H9 (cell line): ENCODE measurements at regions not wholly inside any gene's neighbourhood (a gene's known extent, or its start where the extent isn't known, plus 50 kb on each side); places are given as distances from the start of the nearest gene placed in this dataset.

Experiments used
- DNase-seq: peaks from one replicate; pipeline ENCODE4 v3.0.0-alpha.2; 2017
- H2AFZ ChIP-seq: one replicate; pipeline ENCODE4 v1.6.1; 2013; ENCODE audit warnings: mild to moderate bottlenecking, low read length, control low read depth, moderate library complexity
- H2AK5ac ChIP-seq: 2 replicates; pipeline ENCODE4 v1.6.1; 2013; ENCODE audit warnings: low read length, control low read depth, mixed read lengths; ENCODE audit not compliant: insufficient read length
- H2BK120ac ChIP-seq: one replicate; pipeline ENCODE4 v1.6.1; 2013; ENCODE audit warnings: low read depth, mild to moderate bottlenecking, low read length, control low read depth, inconsistent platforms; ENCODE audit not compliant: poor library complexity, severe bottlenecking
- H2BK12ac ChIP-seq: 2 replicates; pipeline ENCODE4 v1.6.1; 2013; ENCODE audit warnings: low read length, control low read depth, mixed read lengths, low read depth; ENCODE audit not compliant: insufficient read length
- H2BK15ac ChIP-seq: 2 replicates; pipeline ENCODE4 v1.6.1; 2013; ENCODE audit warnings: low read depth, low read length, control low read depth
- H2BK20ac ChIP-seq: one replicate; pipeline ENCODE4 v1.6.1; 2013; ENCODE audit warnings: low read depth, mild to moderate bottlenecking, low read length, control low read depth, inconsistent platforms; ENCODE audit not compliant: poor library complexity, severe bottlenecking
- H2BK5ac ChIP-seq: 2 replicates; pipeline ENCODE4 v1.6.1; 2013; ENCODE audit warnings: low read length, control low read depth, mixed read lengths; ENCODE audit not compliant: insufficient read length
- H3K14ac ChIP-seq: 2 replicates; pipeline ENCODE4 v1.6.1; 2013; ENCODE audit warnings: low read length, control low read depth; ENCODE audit not compliant: insufficient read depth
- H3K18ac ChIP-seq: 2 replicates; pipeline ENCODE4 v1.6.1; 2013; ENCODE audit warnings: low read depth, mild to moderate bottlenecking, mixed read lengths, low read length, control low read depth; ENCODE audit not compliant: insufficient read length
- H3K23ac ChIP-seq: 2 replicates; pipeline ENCODE4 v1.6.1; 2013; ENCODE audit warnings: low read length, control low read depth, mixed read lengths, low read depth; ENCODE audit not compliant: insufficient read length
- H3K23me2 ChIP-seq: 2 replicates; pipeline ENCODE4 v1.6.1; 2013; ENCODE audit warnings: low read depth, mild to moderate bottlenecking, mixed read lengths, low read length, control low read depth; ENCODE audit not compliant: insufficient read length, poor library complexity, severe bottlenecking
- H3K27ac ChIP-seq: 2 replicates; pipeline ENCODE4 v1.5.1; 2013; ENCODE audit warnings: low read length, control low read depth, mixed read lengths, low read depth; ENCODE audit not compliant: insufficient read length
- H3K27me3 ChIP-seq: 2 replicates; pipeline ENCODE4 v1.6.1; 2013; ENCODE audit warnings: low read length, control low read depth, inconsistent platforms; ENCODE audit not compliant: insufficient read depth
- H3K4ac ChIP-seq: 2 replicates; pipeline ENCODE4 v1.6.1; 2013; ENCODE audit warnings: low read depth, mild to moderate bottlenecking, control low read depth, inconsistent platforms, low read length, moderate library complexity
- H3K4me1 ChIP-seq: 2 replicates; pipeline ENCODE4 v1.6.1; 2013; ENCODE audit warnings: low read length, control low read depth, inconsistent platforms; ENCODE audit not compliant: insufficient read depth
- H3K4me2 ChIP-seq: 2 replicates; pipeline ENCODE4 v1.6.1; 2013; ENCODE audit warnings: low read length, control low read depth, mixed read lengths; ENCODE audit not compliant: insufficient read length, insufficient read depth
- H3K56ac ChIP-seq: 2 replicates; pipeline ENCODE4 v1.6.1; 2013; ENCODE audit warnings: low read depth, mild to moderate bottlenecking, mixed read lengths, low read length, control low read depth; ENCODE audit not compliant: insufficient read length
- H3K79me1 ChIP-seq: 2 replicates; pipeline ENCODE4 v1.6.1; 2013; ENCODE audit warnings: low read depth, mild to moderate bottlenecking, moderate library complexity, low read length, control low read depth, inconsistent platforms; ENCODE audit not compliant: insufficient read depth, poor library complexity, severe bottlenecking
- H3K79me2 ChIP-seq: 2 replicates; pipeline ENCODE4 v1.6.1; 2013; ENCODE audit warnings: low read length, control low read depth, inconsistent platforms; ENCODE audit not compliant: insufficient read depth
- H3K9ac ChIP-seq: 2 replicates; pipeline ENCODE4 v1.6.1; 2013; ENCODE audit warnings: low read length, control low read depth, mixed read lengths; ENCODE audit not compliant: insufficient read length; ENCODE audit errors: extremely low read depth
- H3K9me3 ChIP-seq: one replicate; pipeline ENCODE4 v1.6.1; 2013; ENCODE audit warnings: low read depth, low read length, inconsistent platforms; ENCODE audit not compliant: control insufficient read depth
- H3T11ph ChIP-seq: one replicate; pipeline ENCODE4 v1.6.1; 2013; ENCODE audit warnings: mild to moderate bottlenecking, low read length, control low read depth, inconsistent platforms
- H4K20me1 ChIP-seq: one replicate; pipeline ENCODE4 v1.6.1; 2013; ENCODE audit not compliant: control insufficient read depth, insufficient read length, insufficient read depth
- H4K5ac ChIP-seq: 2 replicates; pipeline ENCODE4 v1.6.1; 2013; ENCODE audit warnings: low read depth, mild to moderate bottlenecking, mixed read lengths, low read length, control low read depth; ENCODE audit not compliant: insufficient read length
- H4K8ac ChIP-seq: replicated peaks from 2 replicates; pipeline ENCODE4 v1.6.1; 2013; ENCODE audit warnings: low read length, control low read depth, mixed read lengths, low read depth; ENCODE audit not compliant: insufficient read length
- H4K91ac ChIP-seq: 2 replicates; pipeline ENCODE4 v1.6.1; 2013; ENCODE audit warnings: low read depth, mild to moderate bottlenecking, moderate library complexity, mixed read lengths, low read length, control low read depth; ENCODE audit not compliant: insufficient read length
- H3K27ac Mint-ChIP-seq, 3 experiments: 2 replicates in 2 of 3; 3 replicates in 1 of 3; pipeline ENCODE4 v1.8.0; 2020 to 2021; ENCODE audit warnings: mixed read lengths in 3 of 3, mild to moderate bottlenecking in 1 of 3, moderate library complexity in 1 of 3
- H3K27me3 Mint-ChIP-seq: 2 replicates; pipeline ENCODE4 v1.8.0; 2021; ENCODE audit warnings: low read depth, mild to moderate bottlenecking, moderate library complexity, mixed read lengths
- H3K36me3 Mint-ChIP-seq, 3 experiments: 2 replicates in 2 of 3; 3 replicates in 1 of 3; pipeline ENCODE4 v1.8.0; 2020 to 2021; ENCODE audit warnings: low read depth in 3 of 3, mixed read lengths in 3 of 3; ENCODE audit not compliant: insufficient read depth in 1 of 3
- H3K4me1 Mint-ChIP-seq, 2 experiments: 2 replicates each; pipeline ENCODE4 v1.8.0; 2020; ENCODE audit warnings: mixed read lengths in 2 of 2
- H3K4me3 Mint-ChIP-seq, 2 experiments: 2 replicates in 1 of 2; 3 replicates in 1 of 2; pipeline ENCODE4 v1.8.0; 2020 to 2021; ENCODE audit warnings: mild to moderate bottlenecking in 2 of 2, mixed read lengths in 2 of 2, moderate library complexity in 1 of 2
- H3K9me3 Mint-ChIP-seq, 2 experiments: 2 replicates in 1 of 2; 3 replicates in 1 of 2; pipeline ENCODE4 v1.8.0; 2020; ENCODE audit warnings: mild to moderate bottlenecking in 2 of 2, mixed read lengths in 2 of 2, moderate library complexity in 1 of 2
- TF ChIP-seq, protein P1 (sequence below): fragments of 200-600 bp; sonication (generic); conservative IDR thresholded peaks from 3 replicates; pipeline ENCODE4 v1.8.0; 2021; ENCODE audit warnings: antibody characterized with exemption, mild to moderate bottlenecking

- H3K4me3 Mint-ChIP-seq = no peak overlapping the region
- H3K27ac Mint-ChIP-seq = no peak overlapping the region
- H3K27me3 Mint-ChIP-seq = no peaks in the 10 kb centered on the region
- H3K9me3 ChIP-seq = no peaks in the 10 kb centered on the region
- no peak overlapping the region for H3K56ac ChIP-seq
- H2BK20ac ChIP-seq = no peak overlapping the region
- H3K18ac ChIP-seq = no peak overlapping the region
- no peaks in the 10 kb centered on the region for H3K23me2 ChIP-seq
- no peak overlapping the region for H2AFZ ChIP-seq
- no peaks in the 10 kb centered on the region for H3K4me1 Mint-ChIP-seq
- no peak overlapping the region for H3K4ac ChIP-seq
- no peak overlapping the region for H2BK120ac ChIP-seq
- H3K23ac ChIP-seq = no peak overlapping the region
- H2BK5ac ChIP-seq = no peak overlapping the region
- TF ChIP-seq, protein P1, sequence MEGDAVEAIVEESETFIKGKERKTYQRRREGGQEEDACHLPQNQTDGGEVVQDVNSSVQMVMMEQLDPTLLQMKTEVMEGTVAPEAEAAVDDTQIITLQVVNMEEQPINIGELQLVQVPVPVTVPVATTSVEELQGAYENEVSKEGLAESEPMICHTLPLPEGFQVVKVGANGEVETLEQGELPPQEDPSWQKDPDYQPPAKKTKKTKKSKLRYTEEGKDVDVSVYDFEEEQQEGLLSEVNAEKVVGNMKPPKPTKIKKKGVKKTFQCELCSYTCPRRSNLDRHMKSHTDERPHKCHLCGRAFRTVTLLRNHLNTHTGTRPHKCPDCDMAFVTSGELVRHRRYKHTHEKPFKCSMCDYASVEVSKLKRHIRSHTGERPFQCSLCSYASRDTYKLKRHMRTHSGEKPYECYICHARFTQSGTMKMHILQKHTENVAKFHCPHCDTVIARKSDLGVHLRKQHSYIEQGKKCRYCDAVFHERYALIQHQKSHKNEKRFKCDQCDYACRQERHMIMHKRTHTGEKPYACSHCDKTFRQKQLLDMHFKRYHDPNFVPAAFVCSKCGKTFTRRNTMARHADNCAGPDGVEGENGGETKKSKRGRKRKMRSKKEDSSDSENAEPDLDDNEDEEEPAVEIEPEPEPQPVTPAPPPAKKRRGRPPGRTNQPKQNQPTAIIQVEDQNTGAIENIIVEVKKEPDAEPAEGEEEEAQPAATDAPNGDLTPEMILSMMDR = no peak
- H3K9ac ChIP-seq = no peak overlapping the region
- H3K79me2 ChIP-seq = no peaks in the 10 kb centered on the region
- H3K4me2 ChIP-seq = no peak overlapping the region
- peaks cover 18 to 23% of the 10 kb centered on the region in 2 experiments for H3K9me3 Mint-ChIP-seq
- no peaks in the 10 kb centered on the region for H3K27me3 ChIP-seq
- H4K20me1 ChIP-seq = no peaks in the 10 kb centered on the region
- no peak overlapping the region for H3K14ac ChIP-seq
- DNase-seq = no peak
- peaks cover 0 to 19% (median 12%) of the 10 kb centered on the region in 3 experiments; a peak in 6 of 7 replicates for H3K36me3 Mint-ChIP-seq
- H3K27ac ChIP-seq = no peak overlapping the region
- no peak overlapping the region for H4K91ac ChIP-seq
- H2BK15ac ChIP-seq = no peak overlapping the region
- H4K5ac ChIP-seq = no peak overlapping the region
- no peak overlapping the region for H2BK12ac ChIP-seq
- no peak overlapping the region for H3T11ph ChIP-seq
- no peak overlapping the region for H2AK5ac ChIP-seq
- no peaks in the 10 kb centered on the region for H3K4me1 ChIP-seq
- H3K79me1 ChIP-seq = no peaks in the 10 kb centered on the region
- H4K8ac ChIP-seq = no peak overlapping the region
These were observed 900.1 kb upstream of the SOX11 start for GRCh38 chr2:4792126-4792525.
